ENCODE measurements at regions not wholly inside any gene's neighbourhood (a gene's known extent, or its start where the extent isn't known, plus 50 kb on each side); places are given as distances from the start of the nearest gene placed in this dataset.

DNA sequence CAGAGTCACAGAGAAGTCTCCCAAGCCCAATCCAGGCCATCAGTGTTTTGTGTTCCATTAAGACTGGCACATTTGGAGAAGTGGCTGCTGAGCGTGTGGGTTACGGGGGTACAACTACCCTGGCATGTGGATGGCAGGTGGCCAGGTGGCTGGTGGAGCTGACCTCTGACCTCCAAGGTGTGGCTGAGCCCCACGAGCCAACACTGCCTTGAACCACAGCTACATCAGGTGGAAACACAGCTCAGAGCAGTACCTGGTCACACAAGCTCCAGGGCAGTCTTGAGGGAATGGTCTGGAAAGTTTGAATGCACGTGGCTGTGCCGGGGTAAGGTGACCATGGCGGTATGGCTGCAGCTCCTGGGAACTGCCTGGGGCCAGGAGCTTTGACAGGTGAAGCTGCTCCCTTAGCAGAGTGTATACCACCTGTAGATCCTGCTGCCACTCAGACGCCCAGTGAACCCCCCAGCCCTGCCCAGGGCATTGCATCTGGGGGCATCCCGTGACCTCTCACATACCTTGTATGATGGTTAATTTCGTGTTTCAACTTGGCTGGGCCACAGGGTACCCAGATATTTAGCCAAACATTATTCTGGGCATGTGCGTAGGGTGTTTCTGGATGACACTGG, 207.9 kb downstream of the GADD45G start:
- TF ChIP-seq, protein P1, sequence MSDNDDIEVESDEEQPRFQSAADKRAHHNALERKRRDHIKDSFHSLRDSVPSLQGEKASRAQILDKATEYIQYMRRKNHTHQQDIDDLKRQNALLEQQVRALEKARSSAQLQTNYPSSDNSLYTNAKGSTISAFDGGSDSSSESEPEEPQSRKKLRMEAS (IDR thresholded peaks at IDR 0.05; ENCODE audit: low read depth) = no peak
- TF ChIP-seq, protein P2, sequence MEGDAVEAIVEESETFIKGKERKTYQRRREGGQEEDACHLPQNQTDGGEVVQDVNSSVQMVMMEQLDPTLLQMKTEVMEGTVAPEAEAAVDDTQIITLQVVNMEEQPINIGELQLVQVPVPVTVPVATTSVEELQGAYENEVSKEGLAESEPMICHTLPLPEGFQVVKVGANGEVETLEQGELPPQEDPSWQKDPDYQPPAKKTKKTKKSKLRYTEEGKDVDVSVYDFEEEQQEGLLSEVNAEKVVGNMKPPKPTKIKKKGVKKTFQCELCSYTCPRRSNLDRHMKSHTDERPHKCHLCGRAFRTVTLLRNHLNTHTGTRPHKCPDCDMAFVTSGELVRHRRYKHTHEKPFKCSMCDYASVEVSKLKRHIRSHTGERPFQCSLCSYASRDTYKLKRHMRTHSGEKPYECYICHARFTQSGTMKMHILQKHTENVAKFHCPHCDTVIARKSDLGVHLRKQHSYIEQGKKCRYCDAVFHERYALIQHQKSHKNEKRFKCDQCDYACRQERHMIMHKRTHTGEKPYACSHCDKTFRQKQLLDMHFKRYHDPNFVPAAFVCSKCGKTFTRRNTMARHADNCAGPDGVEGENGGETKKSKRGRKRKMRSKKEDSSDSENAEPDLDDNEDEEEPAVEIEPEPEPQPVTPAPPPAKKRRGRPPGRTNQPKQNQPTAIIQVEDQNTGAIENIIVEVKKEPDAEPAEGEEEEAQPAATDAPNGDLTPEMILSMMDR (IDR thresholded peaks at IDR 0.05) = no peak
- TF ChIP-seq GABPA (IDR thresholded peaks at IDR 0.05; ENCODE audit: low read depth) = no peak
- no peak for TF ChIP-seq MEF2A (IDR thresholded peaks at IDR 0.05; ENCODE audit: borderline replicate concordance, low read depth)
- TF ChIP-seq JUND (IDR thresholded peaks at IDR 0.05) = no peak
- TF ChIP-seq, protein P3, sequence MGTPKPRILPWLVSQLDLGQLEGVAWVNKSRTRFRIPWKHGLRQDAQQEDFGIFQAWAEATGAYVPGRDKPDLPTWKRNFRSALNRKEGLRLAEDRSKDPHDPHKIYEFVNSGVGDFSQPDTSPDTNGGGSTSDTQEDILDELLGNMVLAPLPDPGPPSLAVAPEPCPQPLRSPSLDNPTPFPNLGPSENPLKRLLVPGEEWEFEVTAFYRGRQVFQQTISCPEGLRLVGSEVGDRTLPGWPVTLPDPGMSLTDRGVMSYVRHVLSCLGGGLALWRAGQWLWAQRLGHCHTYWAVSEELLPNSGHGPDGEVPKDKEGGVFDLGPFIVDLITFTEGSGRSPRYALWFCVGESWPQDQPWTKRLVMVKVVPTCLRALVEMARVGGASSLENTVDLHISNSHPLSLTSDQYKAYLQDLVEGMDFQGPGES (IDR thresholded peaks at IDR 0.05; ENCODE audit: low read depth, low read length) = no peak
- no peak for TF ChIP-seq ZBTB33 (IDR thresholded peaks at IDR 0.05; ENCODE audit: borderline replicate concordance, low read depth)
- TF ChIP-seq TAF1 (IDR thresholded peaks at IDR 0.05; ENCODE audit: borderline replicate concordance, low read depth, low read length) = no peak
- TF ChIP-seq CHD2 (IDR thresholded peaks at IDR 0.05; ENCODE audit: low read length, partially characterized antibody) = no peak
- TF ChIP-seq, protein P4, sequence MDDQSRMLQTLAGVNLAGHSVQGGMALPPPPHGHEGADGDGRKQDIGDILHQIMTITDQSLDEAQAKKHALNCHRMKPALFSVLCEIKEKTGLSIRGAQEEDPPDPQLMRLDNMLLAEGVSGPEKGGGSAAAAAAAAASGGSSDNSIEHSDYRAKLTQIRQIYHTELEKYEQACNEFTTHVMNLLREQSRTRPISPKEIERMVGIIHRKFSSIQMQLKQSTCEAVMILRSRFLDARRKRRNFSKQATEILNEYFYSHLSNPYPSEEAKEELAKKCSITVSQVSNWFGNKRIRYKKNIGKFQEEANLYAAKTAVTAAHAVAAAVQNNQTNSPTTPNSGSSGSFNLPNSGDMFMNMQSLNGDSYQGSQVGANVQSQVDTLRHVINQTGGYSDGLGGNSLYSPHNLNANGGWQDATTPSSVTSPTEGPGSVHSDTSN (IDR thresholded peaks at IDR 0.05) = no peak
- TF ChIP-seq RCOR1 (IDR thresholded peaks at IDR 0.05; ENCODE audit: low read length) = no peak
- TF ChIP-seq NFIC (IDR thresholded peaks at IDR 0.05; ENCODE audit: borderline replicate concordance) = no peak
- TF ChIP-seq, protein P5, sequence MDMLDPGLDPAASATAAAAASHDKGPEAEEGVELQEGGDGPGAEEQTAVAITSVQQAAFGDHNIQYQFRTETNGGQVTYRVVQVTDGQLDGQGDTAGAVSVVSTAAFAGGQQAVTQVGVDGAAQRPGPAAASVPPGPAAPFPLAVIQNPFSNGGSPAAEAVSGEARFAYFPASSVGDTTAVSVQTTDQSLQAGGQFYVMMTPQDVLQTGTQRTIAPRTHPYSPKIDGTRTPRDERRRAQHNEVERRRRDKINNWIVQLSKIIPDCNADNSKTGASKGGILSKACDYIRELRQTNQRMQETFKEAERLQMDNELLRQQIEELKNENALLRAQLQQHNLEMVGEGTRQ (IDR thresholded peaks at IDR 0.05; ENCODE audit: borderline replicate concordance, low read depth, low read length) = no peak
- no peak for TF ChIP-seq POLR2AphosphoS5 (IDR thresholded peaks at IDR 0.05; ENCODE audit: low read depth, low read length)
- no peak for TF ChIP-seq SIN3A (IDR thresholded peaks at IDR 0.05; ENCODE audit: borderline replicate concordance, low read depth, low read length)
- no peak for TF ChIP-seq YY1 (IDR thresholded peaks at IDR 0.05; ENCODE audit: low read depth)
- no peak for TF ChIP-seq EZH2phosphoT487 (IDR thresholded peaks at IDR 0.05; ENCODE audit: borderline replicate concordance, low read depth)
- CTCF ChIA-PET = interaction anchor here (0.6 to 2.4 kb wide), 3 partner anchors 8 to 210 kb away, joined by 3 to 9 read pairs (median 4); no protein-coding TSS in a partner anchor
- Histone ChIP-seq H3K9ac (no peak overlapping the region), H3K9me2 (no peaks in the 10 kb centered on the region), H3K9me3 (no peaks in the 10 kb centered on the region), H3K4me3 (ENCODE audit: low read depth in 2 of 2, low read length in 1 of 2) (no peak overlapping the region), H3K4me1 (ENCODE audit: control insufficient read depth in 1 of 2, insufficient read depth in 2 of 2, low read depth in 1 of 2, low read length in 1 of 2) (peaks cover 0 to 35% of the 10 kb centered on the region in 2 experiments; a peak in 2 of 4 replicates), H3K79me2 (ENCODE audit: insufficient read depth) (no peaks in the 10 kb centered on the region), H3F3A (replicated peaks; ENCODE audit: insufficient read depth) (no peaks in the 10 kb centered on the region), H3K36me3 (replicated peaks in 1 of 2; ENCODE audit: control insufficient read depth in 1 of 2, insufficient read depth in 2 of 2, low read length in 1 of 2) (no peaks in the 10 kb centered on the region), H4K20me1 (ENCODE audit: insufficient read depth) (no peaks in the 10 kb centered on the region), H3K27ac (ENCODE audit: low read depth in 2 of 2, low read length in 1 of 2) (no peak overlapping the region), H3K4me2 (no peak overlapping the region), H3K27me3 (ENCODE audit: insufficient read depth) (no peaks in the 10 kb centered on the region), H2AFZ (ENCODE audit: low read depth) (no peak overlapping the region)
- no peak for DNase-seq
- POLR2A ChIA-PET = interaction anchor here (1.5 kb wide), 1 partner anchor 208 kb away, joined by 5 read pairs; the partner anchor contains the start of gene GADD45G
- WGBS (ENCODE audit: low lambda C conversion rate) = 45% methylated on average over 6 of the region's 10 CpGs

Data from SK-N-SH (cell line).